RWPE1 (cell line): ENCODE measurements at regions not wholly inside any gene's neighbourhood (a gene's known extent, or its start where the extent isn't known, plus 50 kb on each side); places are given as distances from the start of the nearest gene placed in this dataset.

Source experiments
- CTCF ChIA-PET: fragments of 350-600 bp; sonication (Branson Sonifier 250); formaldehyde crosslinking; extraction: SDS; loops from one replicate; lab custom pipeline; 2021; lab: Yijun Ruan, JAX
- POLR2A ChIA-PET: fragments of 400-600 bp; formaldehyde crosslinking; extraction: SDS; loops from one replicate; lab custom pipeline; 2020; ENCODE audit warnings: antibody characterized with exemption; ENCODE audit not compliant: low non-redundant PET; lab: Yijun Ruan, JAX
- DNase-seq: peaks from one replicate; pipeline ENCODE4 v3.0.0; 2012; ENCODE audit warnings: low spot score
- H3K27ac ChIP-seq: fragments of 450-650 bp; 2 replicates; pipeline ENCODE4 v1.5.1; 2017
- TF ChIP-seq, protein P1 (sequence below): fragments of 450-650 bp; conservative IDR thresholded peaks from 2 replicates; pipeline ENCODE4 v1.5.1; 2017; ENCODE audit warnings: low read depth, mild to moderate bottlenecking

GRCh38 chr4:177214935-177215334 lies 94.7 kb upstream of the NEIL3 start:
- no peak overlapping the region for H3K27ac ChIP-seq
- CTCF ChIA-PET = no interaction called here
- POLR2A ChIA-PET = no interaction called here
- no peak for DNase-seq
- TF ChIP-seq, protein P1, sequence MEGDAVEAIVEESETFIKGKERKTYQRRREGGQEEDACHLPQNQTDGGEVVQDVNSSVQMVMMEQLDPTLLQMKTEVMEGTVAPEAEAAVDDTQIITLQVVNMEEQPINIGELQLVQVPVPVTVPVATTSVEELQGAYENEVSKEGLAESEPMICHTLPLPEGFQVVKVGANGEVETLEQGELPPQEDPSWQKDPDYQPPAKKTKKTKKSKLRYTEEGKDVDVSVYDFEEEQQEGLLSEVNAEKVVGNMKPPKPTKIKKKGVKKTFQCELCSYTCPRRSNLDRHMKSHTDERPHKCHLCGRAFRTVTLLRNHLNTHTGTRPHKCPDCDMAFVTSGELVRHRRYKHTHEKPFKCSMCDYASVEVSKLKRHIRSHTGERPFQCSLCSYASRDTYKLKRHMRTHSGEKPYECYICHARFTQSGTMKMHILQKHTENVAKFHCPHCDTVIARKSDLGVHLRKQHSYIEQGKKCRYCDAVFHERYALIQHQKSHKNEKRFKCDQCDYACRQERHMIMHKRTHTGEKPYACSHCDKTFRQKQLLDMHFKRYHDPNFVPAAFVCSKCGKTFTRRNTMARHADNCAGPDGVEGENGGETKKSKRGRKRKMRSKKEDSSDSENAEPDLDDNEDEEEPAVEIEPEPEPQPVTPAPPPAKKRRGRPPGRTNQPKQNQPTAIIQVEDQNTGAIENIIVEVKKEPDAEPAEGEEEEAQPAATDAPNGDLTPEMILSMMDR = no peak

- POLR2A ChIA-PET = no interaction called here
- CTCF ChIA-PET = no interaction called here
- peak; percentile 4 for DNase-seq
- TF ChIP-seq, protein P1 = no peak
- no peak overlapping the region for H3K27ac ChIP-seq
These were observed 89.3 kb upstream of the NEIL3 start for GRCh38 chr4:177220376-177220775.

- no peak for DNase-seq
- CTCF ChIA-PET = no interaction called here
- TF ChIP-seq, protein P1 = no peak
- POLR2A ChIA-PET = no interaction called here
- H3K27ac ChIP-seq = no peak overlapping the region
These were observed 86.9 kb upstream of the NEIL3 start for GRCh38 chr4:177222781-177223180.

- CTCF ChIA-PET = no interaction called here
- no peak overlapping the region for H3K27ac ChIP-seq
- TF ChIP-seq, protein P1 = no peak
- POLR2A ChIA-PET = no interaction called here
- DNase-seq = no peak
These were observed 84.1 kb upstream of the NEIL3 start for GRCh38 chr4:177225605-177226004.

- H3K27ac ChIP-seq = no peak overlapping the region
- ChIA-PET CTCF (no interaction called here), POLR2A (no interaction called here)
- DNase-seq = no peak
- TF ChIP-seq, protein P1 = no peak
These were observed 82.0 kb upstream of the NEIL3 start for GRCh38 chr4:177227636-177228035.

DNA sequence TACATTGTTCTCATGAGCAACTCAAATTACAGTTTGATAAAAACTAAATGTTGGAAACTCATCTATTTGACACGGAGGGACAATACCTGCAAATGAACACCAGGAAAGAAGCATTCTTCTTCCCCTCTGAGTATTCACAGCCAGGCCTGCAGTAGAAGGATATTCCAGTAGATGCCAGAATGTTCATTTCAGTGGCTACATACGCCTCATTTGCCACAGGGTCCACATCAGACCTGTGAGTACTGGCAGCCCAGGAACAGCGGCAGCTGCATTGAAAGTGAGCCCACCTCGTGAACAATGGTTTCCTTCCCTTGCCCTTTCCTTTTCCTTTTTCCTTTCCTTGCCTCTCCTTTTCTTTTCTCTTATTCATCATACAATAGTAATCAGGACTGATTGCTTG lies 81.1 kb upstream of the NEIL3 start:
- POLR2A ChIA-PET = no interaction called here

More for the DNA sequence above, 81.1 kb upstream of the NEIL3 start:
- TF ChIP-seq, protein P1 = no peak
- CTCF ChIA-PET = interaction anchor here (0.6 kb wide), 1 partner anchor 22 kb away, joined by 6 read pairs; no protein-coding TSS in a partner anchor
- H3K27ac ChIP-seq = no peak overlapping the region
- DNase-seq = no peak
